ENCODE measurements at regions not wholly inside any gene's neighbourhood (a gene's known extent, or its start where the extent isn't known, plus 50 kb on each side); places are given as distances from the start of the nearest gene placed in this dataset.

- Histone ChIP-seq H3K36me3 (ENCODE audit: control insufficient read depth in 2 of 4, insufficient read depth in 4 of 4, low read length in 3 of 4) (no peaks in the 10 kb centered on the region), H2BK15ac (ENCODE audit: low read length) (no peak overlapping the region), H3K9me3 (ENCODE audit: insufficient read depth in 2 of 2, low read depth in 1 of 2, low read length in 1 of 2) (no peaks in the 10 kb centered on the region), H4K5ac (ENCODE audit: insufficient read length, low read depth, low read length) (no peak overlapping the region), H3K23me2 (ENCODE audit: low read depth, low read length) (no peaks in the 10 kb centered on the region), H3K56ac (replicated peaks; ENCODE audit: insufficient read length, low read depth, low read length) (no peak overlapping the region), H3K14ac (ENCODE audit: insufficient read length) (no peak overlapping the region), H3K4me2 (ENCODE audit: insufficient read depth in 1 of 2, low read depth in 2 of 2, low read length in 2 of 2) (no peak overlapping the region), H2AFZ (ENCODE audit: low read length) (peak overlapping the region; percentile 42; the same call in 1 of the 2 replicates), H3K23ac (ENCODE audit: insufficient read length) (no peak overlapping the region), H2BK5ac (ENCODE audit: low read depth, low read length) (no peak overlapping the region), H2BK20ac (ENCODE audit: low read length) (no peak overlapping the region), H3K4ac (replicated peaks; ENCODE audit: insufficient read length, low read depth, low read length) (no peak overlapping the region), H3K79me1 (ENCODE audit: low read depth, low read length) (no peaks in the 10 kb centered on the region), H3K9ac (replicated peaks in 1 of 4; ENCODE audit: extremely low read depth in 1 of 4, low read depth in 3 of 4, low read length in 3 of 4) (no peak overlapping the region), H3K4me1 (replicated peaks in 1 of 4; ENCODE audit: control insufficient read depth in 3 of 4, insufficient read depth in 4 of 4, low read length in 3 of 4) (no peaks in the 10 kb centered on the region), H3K27ac (ENCODE audit: low read depth, low read length) (no peak overlapping the region), H2AK5ac (ENCODE audit: low read depth, low read length) (no peak overlapping the region), H2BK120ac (replicated peaks; ENCODE audit: low read depth, low read length) (no peak overlapping the region), H4K91ac (replicated peaks; ENCODE audit: insufficient read length, low read length) (no peak overlapping the region), H4K8ac (ENCODE audit: extremely low read depth, insufficient read depth, low read length) (no peak overlapping the region), H3K18ac (ENCODE audit: extremely low read depth, low read length) (no peak overlapping the region), H3K27me3 (replicated peaks in 1 of 4; ENCODE audit: control insufficient read depth in 3 of 4, extremely low read depth in 1 of 4, insufficient read depth in 3 of 4, low read length in 3 of 4) (no peaks in the 10 kb centered on the region), H3K79me2 (ENCODE audit: control insufficient read depth in 1 of 2, insufficient read depth in 2 of 2, low read length in 2 of 2) (no peaks in the 10 kb centered on the region), H2BK12ac (ENCODE audit: low read depth, low read length) (no peak overlapping the region), H4K20me1 (replicated peaks in 1 of 2; ENCODE audit: control insufficient read depth in 1 of 2, insufficient read depth in 2 of 2, low read length in 2 of 2) (no peaks in the 10 kb centered on the region), H3K4me3 (ENCODE audit: extremely low read depth in 1 of 4, insufficient read depth in 2 of 4, low read depth in 3 of 4, low read length in 4 of 4) (no peak overlapping the region)
- no peak for DNase-seq (ENCODE audit: low read depth in 1 of 2, low spot score in 2 of 2)
- no peak for FAIRE-seq
- ChIA-PET POLR2A (ENCODE audit: partially characterized antibody) (no interaction called here), CTCF (ENCODE audit: partially characterized antibody) (interaction anchor here (1.4 kb wide), 1 partner anchor 19 kb away, joined by 3 read pairs; no protein-coding TSS in a partner anchor)
- WGBS, 2 experiments (ENCODE audit: extremely low coverage in 1 of 2, insufficient coverage in 1 of 2, insufficient read length in 1 of 2, insufficient replicate concordance in 2 of 2, low coverage in 1 of 2, low lambda C conversion rate in 2 of 2, missing lambda C conversion rate in 1 of 2): 92% methylated on average over 3 of the region's 3 CpGs; no CpG with 5 or more reads in 1 of the 2 experiments
- TF ChIP-seq PHF8 (conservative IDR thresholded peaks at IDR 0.05; ENCODE audit: low read depth, low read length): no peak
- no peak for TF ChIP-seq KDM4A (IDR thresholded peaks at IDR 0.05; ENCODE audit: low read depth, low read length, severe bottlenecking)
- TF ChIP-seq SP4 (IDR thresholded peaks at IDR 0.05; ENCODE audit: low read length): no peak
- no peak for TF ChIP-seq NANOG (IDR thresholded peaks at IDR 0.05; ENCODE audit: insufficient read depth, low read depth, low read length, poor library complexity, severe bottlenecking)
- no peak for TF ChIP-seq MAFK (IDR thresholded peaks at IDR 0.05; ENCODE audit: low read depth, low read length)
- TF ChIP-seq SRF (IDR thresholded peaks at IDR 0.05; ENCODE audit: low read depth, low read length): no peak
- TF ChIP-seq CTBP2 (IDR thresholded peaks at IDR 0.05; ENCODE audit: borderline replicate concordance, insufficient read depth, insufficient read length, low read length): no peak
- no peak for TF ChIP-seq GTF2F1 (IDR thresholded peaks at IDR 0.05; ENCODE audit: borderline replicate concordance, low read depth, low read length)
- TF ChIP-seq EGR1 (IDR thresholded peaks at IDR 0.05; ENCODE audit: borderline replicate concordance, low read depth, low read length): no peak
- no peak for TF ChIP-seq SAP30 (IDR thresholded peaks at IDR 0.05; ENCODE audit: insufficient read depth, insufficient replicate concordance, low read length)
These were observed 316.2 kb downstream of the CWC27 start for GRCh38 chr5:65084795-65085515.

All from H1 (cell line).